AML-193 (cell line): ENCODE measurements at regions not wholly inside any gene's neighbourhood (a gene's known extent, or its start where the extent isn't known, plus 50 kb on each side); places are given as distances from the start of the nearest gene placed in this dataset.

Experiments used
- DNase-seq, 2 experiments: peaks; one replicate each; lab custom pipeline; 2025; lab: John Stamatoyannopoulos, UW

DNA sequence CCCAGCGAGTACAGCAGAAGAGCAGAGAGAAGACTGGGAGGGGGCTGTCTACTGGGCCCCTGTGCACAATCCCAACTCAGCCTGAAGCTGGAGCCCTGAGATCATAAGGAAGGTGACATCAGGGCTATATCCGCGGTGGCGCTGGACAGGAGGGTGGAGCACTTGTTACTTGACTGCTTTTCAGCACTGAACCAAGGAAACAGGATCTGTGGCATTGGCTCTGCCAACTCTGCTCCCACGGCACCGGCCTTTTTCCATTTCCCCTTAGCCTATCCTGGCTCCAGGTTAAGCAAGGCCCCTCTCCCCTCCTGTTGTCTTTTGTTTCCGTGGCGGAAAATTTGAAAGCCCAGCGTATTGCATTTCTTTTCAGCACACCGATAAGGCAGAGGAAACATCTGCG is 125.0 kb upstream of the IRX3 start:
- DNase-seq = no peak

DNA sequence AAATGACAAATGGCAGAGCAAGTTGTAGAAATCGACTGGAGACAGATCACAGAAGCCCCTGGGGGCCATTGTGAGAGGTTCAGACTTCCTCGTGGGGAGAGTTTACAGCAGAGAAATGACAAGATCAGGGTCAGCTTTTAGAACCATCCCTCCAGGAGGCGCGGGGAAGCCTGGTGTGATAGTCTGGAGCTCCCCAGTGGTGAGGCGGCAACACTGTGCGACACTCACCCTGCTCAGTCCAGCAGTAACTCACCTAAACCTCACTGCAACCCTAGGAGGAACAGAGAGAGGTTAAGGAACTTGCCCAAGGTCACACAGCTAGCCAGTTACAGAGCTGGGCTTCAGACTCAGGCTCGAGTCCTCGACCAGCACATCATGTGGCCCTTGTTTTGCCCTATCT is 123.4 kb upstream of the IRX3 start:
- DNase-seq = no peak

DNA sequence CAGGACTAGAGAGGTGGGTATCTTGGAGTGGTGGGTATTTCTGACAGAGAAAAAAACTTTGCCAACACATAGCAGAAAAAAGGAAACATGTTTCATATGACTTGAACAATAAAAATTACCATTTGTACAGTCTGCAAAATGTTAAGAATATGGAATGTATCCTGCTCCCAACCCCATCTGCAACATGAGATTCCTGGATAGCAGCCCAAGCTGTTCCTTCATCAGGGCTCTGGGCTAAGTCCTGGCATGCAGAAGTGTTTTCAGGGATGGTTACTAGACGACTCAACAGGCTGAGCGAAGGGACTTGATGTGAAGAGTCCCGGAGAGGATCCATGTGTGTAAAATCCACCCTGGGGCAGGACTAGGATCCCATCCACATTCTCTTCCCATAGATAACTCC is 121.0 kb upstream of the IRX3 start:
- DNase-seq = no peak

DNA sequence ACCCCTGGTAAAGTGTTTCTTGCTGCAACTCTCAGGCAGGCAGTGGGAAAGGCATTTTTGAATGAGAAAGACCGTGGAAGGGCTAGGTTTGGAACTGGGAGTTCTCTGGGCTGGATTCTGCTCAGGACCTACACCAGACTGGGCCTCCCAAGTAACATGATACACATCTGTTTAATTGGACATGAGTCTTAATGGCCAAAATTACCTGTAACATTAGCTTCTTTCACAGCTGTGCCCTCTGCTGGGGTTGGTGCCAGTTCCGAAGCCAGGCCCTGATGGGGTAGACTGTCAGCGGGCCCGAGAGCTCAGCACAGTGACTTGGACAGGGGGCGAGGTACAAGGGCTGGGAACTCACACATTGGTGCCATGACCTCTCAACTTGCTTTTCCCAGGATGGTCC is 118.9 kb upstream of the IRX3 start:
- no peak for DNase-seq

DNA sequence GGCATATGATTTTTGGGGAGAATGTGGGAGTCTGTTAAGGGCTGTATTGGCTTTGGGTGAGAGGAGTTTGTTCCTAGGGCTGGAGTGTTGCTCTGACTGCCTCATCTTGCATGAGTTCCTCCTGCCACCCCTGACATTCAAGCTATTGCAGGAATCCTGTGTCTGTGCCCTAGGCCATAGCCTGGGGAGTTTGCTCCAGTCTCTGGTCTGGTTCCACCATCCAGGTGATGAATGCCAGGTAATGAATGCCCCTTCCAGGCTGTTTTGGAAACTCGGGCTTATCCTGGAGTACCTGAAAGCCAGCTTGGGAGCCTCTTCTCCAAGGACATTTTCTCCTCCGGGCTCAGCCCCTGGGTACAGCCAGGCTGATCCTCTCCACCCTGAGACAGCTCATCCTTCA is 117.0 kb upstream of the IRX3 start:
- DNase-seq = no peak

DNA sequence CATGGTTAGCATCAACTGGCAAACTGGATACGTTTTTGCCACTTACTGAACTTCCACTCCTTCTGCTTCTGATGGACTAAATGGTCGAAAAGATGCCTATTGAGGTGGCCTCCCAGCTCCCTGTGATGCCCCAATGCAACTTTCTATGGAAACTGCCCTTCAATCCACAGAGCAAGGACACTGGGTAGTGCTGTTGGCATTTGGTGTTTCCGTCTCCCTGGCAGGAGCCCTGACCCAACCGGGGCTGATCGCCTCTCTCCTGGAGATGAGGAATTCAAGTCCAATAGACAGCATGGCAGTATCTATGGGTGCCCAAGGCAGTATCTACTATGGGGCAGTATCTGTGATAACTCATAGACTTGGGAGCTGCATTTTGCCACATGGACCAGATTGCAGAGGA is 116.3 kb upstream of the IRX3 start:
- no peak for DNase-seq

DNA sequence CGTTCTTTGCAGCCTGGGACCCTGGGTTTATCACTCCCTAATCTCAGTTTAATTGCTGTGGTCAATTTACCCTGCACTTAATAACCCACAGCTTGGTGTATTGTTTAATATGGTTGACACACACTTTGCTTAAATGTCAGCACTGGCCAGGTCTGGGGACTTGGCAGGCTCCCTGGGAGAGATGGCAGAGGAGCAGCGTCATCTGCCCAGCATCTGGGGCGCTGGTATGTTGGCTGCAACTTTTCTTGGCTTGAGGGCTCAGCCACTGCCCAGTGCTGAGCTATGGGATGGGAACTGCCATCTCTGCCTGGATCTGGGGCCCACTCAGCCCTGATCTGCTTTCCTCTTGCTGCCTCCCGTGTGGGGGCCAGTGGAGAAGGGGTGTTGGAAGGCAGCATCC is 115.7 kb upstream of the IRX3 start:
- DNase-seq = no peak

DNA sequence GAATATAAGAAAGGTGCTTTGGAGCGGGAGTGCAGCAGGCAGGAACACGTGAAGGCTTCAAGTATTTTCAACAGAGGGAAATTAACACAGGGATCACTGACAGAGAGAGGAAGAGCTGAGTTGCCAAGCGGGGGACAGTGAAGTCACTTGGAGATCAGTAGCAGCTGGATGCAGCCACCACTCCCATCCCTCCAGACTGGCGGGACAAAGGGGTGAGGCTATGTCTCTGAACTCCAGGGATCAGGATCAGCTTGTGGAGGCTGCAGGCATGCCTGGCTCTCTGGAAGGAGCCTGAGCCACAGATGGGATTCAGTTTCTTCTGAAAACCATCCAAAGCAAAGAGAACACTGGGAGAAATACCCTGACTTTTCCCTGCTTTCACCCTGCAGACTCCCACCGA is 113.7 kb upstream of the IRX3 start:
- no peak for DNase-seq

DNA sequence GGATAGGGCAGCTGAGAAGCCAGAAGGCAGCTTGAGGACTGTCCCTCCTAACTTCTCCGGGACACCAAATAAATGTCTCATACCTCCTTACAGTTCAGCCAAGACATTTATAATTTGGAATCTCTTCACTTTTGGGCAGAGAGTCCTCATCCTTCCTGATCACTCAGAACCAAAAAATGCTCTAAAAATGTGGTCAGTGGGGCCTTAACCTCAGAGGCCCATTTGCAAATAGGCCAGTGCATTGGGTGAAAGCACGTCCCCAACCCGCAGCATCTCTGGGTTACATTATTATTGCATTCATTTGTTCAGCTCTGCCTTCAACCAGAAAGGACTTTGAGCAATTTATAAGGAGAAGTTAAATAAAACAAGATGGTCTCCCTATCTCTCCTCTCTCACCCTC is 112.4 kb upstream of the IRX3 start:
- no peak for DNase-seq

DNA sequence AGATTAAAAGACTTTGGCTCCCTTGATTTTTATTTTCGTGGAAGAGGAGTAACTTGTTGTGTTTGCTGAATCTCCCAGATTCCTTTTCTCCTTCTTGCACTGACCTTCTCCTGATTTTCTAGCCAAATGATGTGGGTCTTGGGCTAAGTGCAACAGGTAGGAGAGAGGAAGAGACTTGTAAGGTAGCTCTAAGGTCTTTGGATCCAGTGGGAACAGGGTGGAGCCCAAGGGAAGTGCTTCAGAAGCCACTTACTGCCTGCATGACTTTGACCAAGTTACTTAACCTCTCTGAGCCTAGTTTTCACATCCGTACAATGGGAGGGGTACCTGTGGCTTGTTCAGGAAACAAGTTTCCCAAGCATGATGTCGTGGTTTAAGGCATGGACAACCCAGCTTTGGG is 111.3 kb upstream of the IRX3 start:
- no peak for DNase-seq

DNA sequence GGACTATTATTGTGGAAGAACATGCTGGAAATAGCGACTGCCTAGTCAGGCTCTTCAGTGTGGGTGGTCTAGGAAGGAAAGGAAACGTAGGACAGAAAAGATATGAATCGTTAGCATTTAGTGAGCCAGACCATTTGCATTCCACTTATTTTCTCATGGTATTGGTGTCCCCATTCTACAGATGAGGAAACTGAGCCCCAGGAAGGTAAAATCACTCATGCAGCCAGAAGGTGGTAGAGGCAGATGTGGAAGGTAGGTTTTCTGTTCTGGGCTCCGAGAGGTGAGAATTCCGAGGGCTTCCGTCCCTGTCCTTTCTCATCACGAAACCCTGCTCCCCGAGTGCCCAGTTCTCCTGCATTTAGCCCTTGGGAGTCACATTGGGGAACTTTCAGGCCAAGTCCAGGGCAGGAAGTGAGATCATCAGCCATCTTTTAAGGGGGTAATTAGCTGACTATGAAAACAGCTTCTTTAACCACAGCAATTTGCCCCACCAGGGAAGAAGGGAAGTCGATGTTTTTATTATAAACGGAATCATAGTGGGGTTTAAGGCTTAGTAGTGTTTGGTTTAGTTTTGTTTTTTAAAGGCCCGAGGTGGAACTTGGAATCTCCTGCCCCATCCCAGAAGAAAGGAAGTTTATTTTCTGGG is 110.7 kb upstream of the IRX3 start:
- DNase-seq = no peak

DNA sequence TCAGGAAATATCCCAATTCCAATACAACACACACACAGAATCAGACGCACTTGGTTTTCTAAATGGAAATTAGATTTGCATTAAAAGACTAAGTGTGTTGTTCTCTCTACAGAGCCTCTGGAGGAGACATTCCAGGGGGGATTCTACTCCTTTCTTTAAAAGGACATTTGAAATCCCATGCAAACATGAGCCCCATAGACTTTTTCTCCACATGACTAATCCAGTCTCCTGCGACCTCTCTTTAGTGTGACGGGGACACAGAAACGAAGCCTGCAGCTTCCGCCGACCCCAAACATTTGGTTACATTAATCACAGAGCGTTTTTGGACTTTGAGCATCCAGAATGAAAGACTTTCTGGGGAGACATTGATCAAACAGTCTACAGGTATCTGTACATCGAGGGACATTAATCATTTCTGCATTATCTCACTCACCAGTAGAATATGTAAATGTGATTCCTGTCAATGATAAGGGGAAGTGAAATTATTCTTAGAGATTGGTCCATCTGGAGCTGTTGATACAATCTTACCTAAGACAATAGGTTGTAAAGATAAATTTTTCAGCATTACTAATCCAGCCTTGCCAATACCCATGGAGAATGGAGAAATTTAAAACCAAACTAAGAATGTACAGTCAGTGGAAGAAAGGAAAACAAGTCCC is 103.4 kb upstream of the IRX3 start:
- DNase-seq = no peak

DNA sequence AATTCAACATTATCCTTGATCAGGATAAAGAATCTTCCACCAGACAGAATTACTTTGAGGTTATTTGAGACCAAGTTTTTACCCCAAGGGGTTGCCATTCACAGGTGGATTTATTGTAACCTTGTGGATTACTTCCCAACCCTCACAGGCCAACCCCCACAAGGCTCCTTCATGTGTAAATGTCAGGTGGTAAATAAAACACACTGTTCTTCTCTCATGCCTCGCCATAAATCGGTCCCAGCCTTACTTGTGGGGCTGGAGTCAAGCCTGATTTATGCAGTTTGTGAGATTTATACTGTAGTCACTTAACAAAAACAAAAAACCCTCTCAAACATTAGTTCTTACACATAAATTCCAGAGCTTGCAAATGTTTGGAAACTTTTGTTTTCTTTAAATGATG is 98.6 kb upstream of the IRX3 start:
- DNase-seq = no peak

DNA sequence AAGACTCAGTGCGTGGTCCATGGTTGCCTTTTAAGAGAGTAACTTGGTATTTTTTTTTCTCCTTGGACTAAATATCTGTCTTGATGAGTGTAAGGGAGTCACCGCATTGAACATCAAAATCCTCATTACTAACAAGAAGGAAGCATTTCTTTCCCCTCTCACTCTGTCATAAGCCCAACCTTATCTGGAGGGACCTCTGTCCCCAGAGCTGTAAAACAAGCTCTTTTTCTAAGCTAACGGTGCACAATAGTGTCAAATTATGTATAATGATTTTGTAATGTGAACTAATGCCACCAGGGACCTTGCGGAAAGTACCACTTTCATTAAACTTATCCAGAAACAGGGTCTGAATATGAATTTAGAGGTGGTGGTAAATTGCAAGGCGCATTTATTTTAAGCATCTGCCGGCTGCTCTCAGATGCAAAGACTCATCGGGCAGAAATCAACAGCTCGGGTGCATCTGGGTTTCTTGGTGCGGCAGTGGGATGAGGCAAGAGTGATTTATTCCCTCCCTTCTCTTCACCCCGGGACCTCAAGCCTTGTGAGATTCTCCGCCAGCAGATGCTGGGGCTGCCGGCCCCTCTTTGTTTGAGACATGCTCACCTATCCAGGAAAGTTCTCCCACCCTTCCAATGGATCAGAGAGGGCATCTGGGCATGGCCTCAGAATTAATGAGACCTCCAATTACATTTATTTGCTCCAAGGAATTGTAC is 95.2 kb upstream of the IRX3 start:
- DNase-seq = no peak

DNA sequence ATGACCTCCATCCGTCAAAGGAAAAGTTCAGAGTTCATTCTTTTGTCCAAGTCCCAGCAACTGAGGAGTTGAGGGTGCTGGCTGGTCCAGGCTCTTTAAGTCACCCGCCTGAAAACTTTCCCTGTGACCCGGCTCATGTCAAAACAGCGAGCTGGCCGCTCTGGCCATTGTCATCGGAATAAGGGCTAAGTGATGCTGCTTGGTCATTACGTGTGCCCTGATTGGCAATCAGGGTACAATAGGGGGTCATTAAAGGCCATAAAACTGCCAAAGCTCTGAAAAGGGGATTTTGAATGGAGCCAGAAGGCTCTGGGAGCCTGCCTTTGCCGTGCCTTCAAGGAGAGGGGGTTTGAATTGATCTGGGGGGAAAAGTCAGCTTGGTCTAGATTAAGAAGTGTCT is 88.5 kb upstream of the IRX3 start:
- DNase-seq = no peak

DNA sequence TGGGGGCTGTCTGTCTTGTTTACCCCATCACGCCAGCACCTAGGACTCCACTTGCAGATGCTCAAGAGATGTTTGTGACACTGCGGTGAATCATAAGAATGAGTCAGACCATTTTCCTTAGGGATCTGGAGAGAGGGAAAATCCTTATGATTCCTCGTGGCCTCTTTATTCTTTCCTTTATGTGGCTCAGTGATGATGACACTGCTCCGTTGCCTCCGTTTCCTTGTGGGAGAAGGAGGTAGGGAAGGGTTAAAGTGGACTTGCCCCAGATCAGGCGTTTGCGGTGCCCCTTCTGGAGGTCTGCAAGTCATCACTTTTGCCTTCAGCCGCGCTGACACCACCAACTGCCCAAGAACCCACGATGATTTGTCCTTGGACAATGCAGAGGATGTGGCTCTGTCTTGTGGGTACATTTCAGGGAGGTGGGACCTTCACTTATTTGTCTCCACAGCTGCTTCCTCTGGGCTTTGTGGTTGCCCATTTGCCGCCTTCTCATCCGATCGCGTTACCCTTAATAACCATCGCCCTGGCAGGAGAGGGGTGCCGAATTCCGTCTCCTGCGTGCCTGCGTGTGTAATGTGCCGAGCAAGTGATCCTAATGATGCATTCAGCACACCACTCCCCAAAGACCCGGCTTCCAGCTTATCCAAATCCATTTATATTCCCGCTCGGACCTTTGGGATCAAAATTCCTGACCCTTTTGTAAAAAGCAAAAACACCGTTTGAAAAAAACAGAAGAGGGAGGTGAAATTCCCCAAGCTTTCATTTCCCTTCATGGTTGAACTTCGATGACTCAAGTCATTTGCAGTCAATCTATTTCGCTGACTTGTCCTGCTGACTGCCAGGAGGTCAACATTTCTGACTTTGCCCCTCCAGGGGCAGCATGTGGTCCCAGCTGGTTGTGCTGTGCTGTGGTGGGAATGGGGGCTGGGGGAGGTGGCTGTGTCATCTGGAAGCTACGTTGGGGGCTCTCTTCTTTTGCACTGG is 87.2 kb upstream of the IRX3 start:
- peak in 1 of 2 experiments; percentile 5 for DNase-seq

DNA sequence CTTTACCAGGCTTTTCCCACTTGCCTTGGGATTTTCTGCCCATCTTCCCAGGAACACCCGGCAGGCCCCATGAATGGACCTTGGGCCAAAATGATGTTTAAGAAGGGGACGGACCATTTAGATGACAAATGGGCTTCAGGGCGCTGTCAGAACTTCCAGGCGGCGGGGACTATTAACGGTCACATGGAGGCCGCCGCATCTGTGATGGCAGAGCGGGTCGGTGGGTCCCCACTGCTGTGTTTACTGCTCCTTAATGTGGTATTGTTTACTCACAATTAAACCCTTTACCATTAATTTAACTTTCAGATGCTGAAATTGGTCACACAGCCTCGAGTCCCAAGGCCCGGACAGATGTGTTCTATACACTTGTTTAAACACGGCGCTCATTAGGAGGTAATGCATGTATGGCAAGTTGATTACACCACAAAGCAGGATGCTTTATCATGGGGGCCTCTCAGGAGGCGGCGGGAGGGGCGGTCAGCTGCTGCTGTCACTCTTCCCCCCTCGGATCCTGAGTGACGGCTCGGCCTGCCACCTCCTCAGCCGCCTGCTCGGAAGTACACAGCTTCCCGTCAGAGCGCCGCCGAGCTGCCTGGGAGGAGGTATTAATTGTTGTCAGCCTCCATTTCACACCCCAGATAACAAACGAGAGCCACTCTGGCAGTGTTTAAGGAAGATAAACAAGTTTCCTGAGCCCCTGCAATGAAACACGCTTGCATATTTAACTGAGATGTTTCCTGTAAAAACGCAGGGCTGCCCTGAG is 83.9 kb upstream of the IRX3 start:
- DNase-seq = no peak

DNA sequence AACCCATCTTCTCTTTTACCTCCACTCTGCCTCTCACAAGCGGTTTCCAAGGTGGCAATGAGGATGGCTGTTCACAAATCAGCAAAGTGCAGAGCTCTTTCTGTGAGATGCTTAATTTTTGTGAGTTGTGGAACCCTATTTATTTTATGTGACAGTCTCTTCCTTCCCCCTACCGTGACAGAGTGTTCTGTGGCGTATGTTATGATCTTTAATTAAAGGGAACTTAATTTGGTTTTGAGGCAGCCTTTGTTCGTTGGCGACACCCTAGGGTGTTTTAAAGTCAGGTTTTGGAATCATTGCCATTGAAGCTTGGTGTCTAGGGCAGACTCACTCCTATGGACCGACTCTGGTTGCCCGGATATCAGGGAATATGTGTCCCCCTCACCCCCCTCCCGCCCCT is 83.3 kb upstream of the IRX3 start:
- no peak for DNase-seq

DNA sequence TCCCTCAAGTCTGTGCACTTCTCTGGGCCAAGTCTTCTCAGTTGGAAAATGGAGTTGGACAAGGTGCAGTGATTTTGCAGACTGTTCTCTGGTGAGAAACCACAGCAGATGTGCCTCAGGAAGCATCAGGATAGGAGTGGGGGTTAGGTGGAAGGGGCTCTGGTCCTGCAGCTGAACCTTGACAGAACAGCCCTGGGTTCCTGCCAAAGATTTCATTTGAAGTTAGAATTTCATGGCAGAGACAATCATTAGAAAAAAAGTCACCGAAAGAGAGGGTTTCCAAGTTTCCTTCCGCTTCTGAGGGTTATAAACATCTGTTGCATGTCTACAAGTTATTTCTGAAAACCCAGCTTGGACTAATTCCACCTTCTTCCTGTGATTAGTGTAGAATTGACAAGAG is 80.4 kb upstream of the IRX3 start:
- DNase-seq = no peak

DNA sequence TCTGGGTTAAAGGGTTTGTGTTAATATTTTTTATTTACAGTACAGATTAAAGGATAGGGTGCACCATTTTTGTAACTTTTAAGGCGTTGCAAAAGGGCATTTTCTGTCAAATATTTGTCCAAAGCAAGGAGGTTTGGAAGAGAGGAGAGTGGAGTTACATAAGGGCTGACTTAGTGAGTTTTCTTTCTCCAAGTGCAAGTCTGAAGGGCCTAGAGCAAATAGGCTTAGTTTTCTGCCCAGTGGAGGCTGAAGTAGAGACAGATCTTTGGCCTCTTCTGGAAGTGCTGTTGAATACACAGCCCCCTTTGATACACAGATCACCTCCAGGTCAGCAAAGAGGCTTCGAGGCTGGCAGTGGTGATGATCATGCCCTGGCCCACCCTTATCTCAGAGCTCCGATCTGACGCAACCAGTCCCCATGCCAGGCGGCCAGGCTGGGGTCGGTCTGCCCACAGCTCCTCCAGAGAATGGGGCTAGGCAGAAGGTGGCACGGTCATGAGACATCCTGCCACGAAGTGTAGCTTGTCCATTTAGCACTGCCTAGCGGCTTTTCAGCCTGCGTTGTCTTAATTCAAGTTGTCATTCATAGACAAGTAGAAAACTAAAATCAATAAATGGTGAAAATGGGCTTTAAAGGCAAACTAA is 79.5 kb upstream of the IRX3 start:
- no peak for DNase-seq

DNA sequence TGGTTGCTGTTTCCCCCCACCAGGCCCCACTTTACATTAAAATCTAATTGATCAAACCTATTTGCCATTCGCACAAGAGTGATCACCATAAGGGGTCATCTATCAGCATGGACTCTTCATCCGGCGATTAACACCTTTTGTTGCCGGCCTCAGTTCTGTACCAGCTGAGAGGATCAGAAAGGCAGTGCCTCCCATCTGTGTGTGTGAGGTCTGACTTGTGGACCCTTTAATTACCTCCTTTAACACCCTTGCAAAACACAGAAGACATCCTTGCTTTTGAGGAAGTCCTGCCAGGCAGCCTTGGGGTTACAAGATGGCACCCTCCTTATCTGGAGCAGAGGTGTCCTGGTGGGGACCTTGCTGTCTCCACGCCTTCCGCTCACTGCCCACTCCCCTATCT is 77.2 kb upstream of the IRX3 start:
- DNase-seq = no peak
